ENCODE measurements at regions not wholly inside any gene's neighbourhood (a gene's known extent, or its start where the extent isn't known, plus 50 kb on each side); places are given as distances from the start of the nearest gene placed in this dataset.

GRCh38 chr3:150357923-150358607 lies 50.0 kb upstream of the TSC22D2 start:
- no peak for DNase-seq
- whole genome bisulfite sequencing, 2 donors: 78 to 86% methylated on average over 10 of the region's 10 CpGs
- TF ChIP-seq, protein P1, sequence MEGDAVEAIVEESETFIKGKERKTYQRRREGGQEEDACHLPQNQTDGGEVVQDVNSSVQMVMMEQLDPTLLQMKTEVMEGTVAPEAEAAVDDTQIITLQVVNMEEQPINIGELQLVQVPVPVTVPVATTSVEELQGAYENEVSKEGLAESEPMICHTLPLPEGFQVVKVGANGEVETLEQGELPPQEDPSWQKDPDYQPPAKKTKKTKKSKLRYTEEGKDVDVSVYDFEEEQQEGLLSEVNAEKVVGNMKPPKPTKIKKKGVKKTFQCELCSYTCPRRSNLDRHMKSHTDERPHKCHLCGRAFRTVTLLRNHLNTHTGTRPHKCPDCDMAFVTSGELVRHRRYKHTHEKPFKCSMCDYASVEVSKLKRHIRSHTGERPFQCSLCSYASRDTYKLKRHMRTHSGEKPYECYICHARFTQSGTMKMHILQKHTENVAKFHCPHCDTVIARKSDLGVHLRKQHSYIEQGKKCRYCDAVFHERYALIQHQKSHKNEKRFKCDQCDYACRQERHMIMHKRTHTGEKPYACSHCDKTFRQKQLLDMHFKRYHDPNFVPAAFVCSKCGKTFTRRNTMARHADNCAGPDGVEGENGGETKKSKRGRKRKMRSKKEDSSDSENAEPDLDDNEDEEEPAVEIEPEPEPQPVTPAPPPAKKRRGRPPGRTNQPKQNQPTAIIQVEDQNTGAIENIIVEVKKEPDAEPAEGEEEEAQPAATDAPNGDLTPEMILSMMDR (IDR thresholded peaks at IDR 0.05): no peak
- H3K4me3 ChIP-seq: no peak overlapping the region
- H3K9me3 ChIP-seq: no peaks in the 10 kb centered on the region
- FAIRE-seq: no peak
- no peaks in the 10 kb centered on the region for H3K4me1 ChIP-seq
- H3K36me3 ChIP-seq: no peaks in the 10 kb centered on the region
- H3K27ac ChIP-seq: no peak overlapping the region
- no peaks in the 10 kb centered on the region for H3K27me3 ChIP-seq
- ATAC-seq: no peak
- intact Hi-C loops (cut with DNase I): no loop called here

- WGBS, 2 donors: 82 to 91% methylated on average over 1 of the region's 1 CpG
- ATAC-seq (no peak), DNase-seq (no peak), FAIRE-seq (no peak)
- H3K4me3 ChIP-seq: no peak overlapping the region
- TF ChIP-seq, protein P1 (IDR thresholded peaks at IDR 0.05): no peak
- H3K4me1 ChIP-seq: no peaks in the 10 kb centered on the region
- intact Hi-C loops (cut with DNase I): no loop called here
- no peak overlapping the region for H3K27ac ChIP-seq
- no peaks in the 10 kb centered on the region for H3K36me3 ChIP-seq
- no peaks in the 10 kb centered on the region for H3K27me3 ChIP-seq
- no peaks in the 10 kb centered on the region for H3K9me3 ChIP-seq
Measured at GRCh38 chr3:150357140-150357539, 51.0 kb upstream of the TSC22D2 start.

GRCh38 chr3:150355574-150355973 lies 52.5 kb upstream of the TSC22D2 start:
- no peaks in the 10 kb centered on the region for H3K9me3 ChIP-seq
- TF ChIP-seq, protein P1 (IDR thresholded peaks at IDR 0.05): no peak

DNA sequence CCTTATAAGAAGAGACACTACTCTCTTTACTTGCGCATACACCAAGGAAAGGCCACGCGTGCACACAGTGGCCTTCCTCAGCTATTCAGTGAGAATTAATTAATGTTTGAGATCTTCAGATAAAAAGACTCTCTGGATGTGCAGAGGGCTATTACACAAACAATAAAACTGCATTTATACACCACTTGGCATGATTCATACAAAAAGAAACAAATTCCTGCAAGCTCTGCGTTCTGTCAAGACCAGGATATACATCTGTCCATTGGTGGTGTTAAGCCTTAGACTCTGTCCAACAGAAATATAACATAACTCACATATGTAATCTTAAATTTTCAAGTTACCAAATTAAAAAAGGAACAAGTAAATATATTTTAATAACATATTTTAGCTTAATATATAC lies 55.2 kb upstream of the TSC22D2 start:
- no peaks in the 10 kb centered on the region for H3K36me3 ChIP-seq
- DNase-seq (no peak), FAIRE-seq (no peak), ATAC-seq (no peak)
- TF ChIP-seq, protein P1 (IDR thresholded peaks at IDR 0.05): no peak
- H3K27ac ChIP-seq: no peak overlapping the region
- no peaks in the 10 kb centered on the region for H3K4me1 ChIP-seq
- no peak overlapping the region for H3K4me3 ChIP-seq
- 86 to 95% methylated on average over 4 of the region's 4 CpGs for WGBS, 2 donors
- intact Hi-C loops (cut with DNase I): no loop called here
- no peaks in the 10 kb centered on the region for H3K27me3 ChIP-seq
- H3K9me3 ChIP-seq: no peaks in the 10 kb centered on the region

More at GRCh38 chr3:150355574-150355973, 52.5 kb upstream of the TSC22D2 start:
- intact Hi-C loops (cut with DNase I): no loop called here
- H3K27ac ChIP-seq: no peak overlapping the region
- H3K4me3 ChIP-seq: no peak overlapping the region
- ATAC-seq (no peak), DNase-seq (no peak), FAIRE-seq (no peak)
- 63 to 80% methylated on average over 1 of the region's 1 CpG for WGBS, 2 donors
- no peaks in the 10 kb centered on the region for H3K27me3 ChIP-seq
- H3K4me1 ChIP-seq: no peaks in the 10 kb centered on the region
- no peaks in the 10 kb centered on the region for H3K36me3 ChIP-seq

GRCh38 chr3:150351398-150351797 lies 56.7 kb upstream of the TSC22D2 start:
- Histone ChIP-seq H3K4me1 (no peaks in the 10 kb centered on the region), H3K4me3 (no peak overlapping the region), H3K36me3 (no peaks in the 10 kb centered on the region), H3K27ac (no peak overlapping the region), H3K9me3 (no peaks in the 10 kb centered on the region), H3K27me3 (no peaks in the 10 kb centered on the region)
- 90% methylated on average over 3 of the region's 3 CpGs for WGBS, 2 donors
- intact Hi-C loops (cut with DNase I): no loop called here
- TF ChIP-seq, protein P1 (IDR thresholded peaks at IDR 0.05): no peak
- DNase-seq (no peak), FAIRE-seq (no peak), ATAC-seq (no peak)
